ENCODE measurements at regions not wholly inside any gene's neighbourhood (a gene's known extent, or its start where the extent isn't known, plus 50 kb on each side); places are given as distances from the start of the nearest gene placed in this dataset.
"Not testable (repeated sequence)": the region's sequence is repeated elsewhere in the genome, so short reads cannot be mapped to it uniquely, and the experiment has no call there.

DNA sequence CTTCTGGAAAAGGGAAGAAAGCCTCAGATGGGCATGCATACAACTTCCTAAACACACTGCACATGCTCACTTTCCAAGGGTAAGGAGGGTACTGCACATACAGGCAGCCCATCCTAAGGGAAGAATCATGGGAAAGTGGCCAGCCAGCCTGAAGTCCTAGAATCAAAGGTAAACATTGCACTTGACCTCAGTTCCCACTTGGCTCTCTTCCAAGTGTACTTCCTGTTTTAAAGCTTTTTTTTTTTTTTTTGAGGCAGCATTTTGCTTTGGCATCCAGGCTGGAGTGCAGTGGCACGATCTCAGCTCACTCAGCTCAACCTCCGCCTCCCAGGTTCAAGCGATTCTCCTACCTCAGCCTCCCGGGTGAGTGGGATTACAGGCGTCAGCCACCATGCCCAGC lies 225.3 kb upstream of the EPHA7 start:
- no peaks in the 10 kb centered on the region for H3K27me3 Mint-ChIP-seq
- no peaks in the 10 kb centered on the region for H3K36me3 Mint-ChIP-seq (ENCODE audit: insufficient read depth)
- H3K27ac Mint-ChIP-seq, result no peak overlapping the region
- no peaks in the 10 kb centered on the region for H3K9me3 Mint-ChIP-seq (ENCODE audit: low read depth)
- DNase-seq (ENCODE audit: low spot score, unreplicated experiment), result no peak
- no peak for TF ChIP-seq CTCF (IDR thresholded peaks at IDR 0.05; ENCODE audit: unreplicated experiment)
- H3K4me1 Mint-ChIP-seq (ENCODE audit: low read depth), result no peaks in the 10 kb centered on the region
- no peak overlapping the region for H3K4me3 Mint-ChIP-seq (ENCODE audit: low read depth)

DNA sequence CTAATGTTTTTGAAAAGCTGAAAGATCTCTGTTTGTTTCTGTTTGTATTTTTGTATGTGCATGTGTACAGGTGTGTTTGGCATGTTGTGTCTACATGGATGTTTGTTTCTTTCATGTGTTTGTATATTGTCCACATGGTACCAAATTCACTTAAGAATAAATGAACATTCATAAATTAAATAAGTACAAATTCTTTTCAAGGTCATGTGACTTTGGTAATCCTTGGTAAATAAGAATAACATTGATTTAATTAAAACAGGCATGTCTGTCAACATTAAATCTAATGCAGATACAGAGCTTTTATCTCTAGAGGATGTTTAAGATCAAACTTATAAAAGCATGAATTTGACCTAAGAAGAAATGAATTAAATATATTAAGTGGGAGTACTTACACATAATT lies 219.8 kb upstream of the EPHA7 start:
- H3K4me1 Mint-ChIP-seq (ENCODE audit: low read depth), result no peaks in the 10 kb centered on the region
- H3K9me3 Mint-ChIP-seq (ENCODE audit: low read depth), result peaks cover 8% of the 10 kb centered on the region
- DNase-seq (ENCODE audit: low spot score, unreplicated experiment), result no peak
- TF ChIP-seq CTCF (IDR thresholded peaks at IDR 0.05; ENCODE audit: unreplicated experiment), result no peak
- peaks cover 2% of the 10 kb centered on the region for H3K36me3 Mint-ChIP-seq (ENCODE audit: insufficient read depth)
- no peak overlapping the region for H3K4me3 Mint-ChIP-seq (ENCODE audit: low read depth)
- no peak overlapping the region for H3K27ac Mint-ChIP-seq
- no peaks in the 10 kb centered on the region for H3K27me3 Mint-ChIP-seq

- not testable (repeated sequence) for H3K9me3 Mint-ChIP-seq (ENCODE audit: low read depth); H3K4me1 Mint-ChIP-seq (ENCODE audit: low read depth); H3K27me3 Mint-ChIP-seq; H3K36me3 Mint-ChIP-seq (ENCODE audit: insufficient read depth); DNase-seq (ENCODE audit: low spot score, unreplicated experiment)
- Mint-ChIP-seq H3K27ac (peak overlapping the region; percentile 93), H3K4me3 (ENCODE audit: low read depth) (peak overlapping the region; percentile 88)
These were observed 217.8 kb upstream of the EPHA7 start for GRCh38 chr6:93636987-93637664.

DNA sequence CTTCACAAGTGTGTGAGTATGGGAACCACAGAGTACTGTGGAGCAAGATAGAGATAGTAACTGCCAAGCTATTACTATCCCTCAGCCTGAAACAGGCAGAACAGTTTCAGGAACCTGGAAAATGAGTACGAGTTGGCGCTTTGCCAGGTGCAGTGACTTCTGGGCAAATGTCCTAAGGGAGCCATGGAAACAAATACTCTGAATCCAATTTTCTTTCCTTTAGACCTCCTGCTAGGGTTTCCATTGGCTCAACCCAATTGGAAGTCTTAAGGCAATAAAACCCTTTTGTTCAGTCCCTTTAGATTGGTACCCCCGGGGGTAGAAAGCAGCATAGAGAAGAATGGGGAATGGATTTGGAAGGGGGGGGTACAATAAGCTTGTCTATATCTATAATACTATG lies 205.0 kb upstream of the EPHA7 start:
- no peaks in the 10 kb centered on the region for H3K27me3 Mint-ChIP-seq
- TF ChIP-seq CTCF (IDR thresholded peaks at IDR 0.05; ENCODE audit: unreplicated experiment), result no peak
- no peaks in the 10 kb centered on the region for H3K4me1 Mint-ChIP-seq (ENCODE audit: low read depth)
- H3K36me3 Mint-ChIP-seq (ENCODE audit: insufficient read depth), result no peaks in the 10 kb centered on the region
- H3K4me3 Mint-ChIP-seq (ENCODE audit: low read depth), result no peak overlapping the region
- DNase-seq (ENCODE audit: low spot score, unreplicated experiment), result no peak
- H3K9me3 Mint-ChIP-seq (ENCODE audit: low read depth), result no peaks in the 10 kb centered on the region
- no peak overlapping the region for H3K27ac Mint-ChIP-seq

DNA sequence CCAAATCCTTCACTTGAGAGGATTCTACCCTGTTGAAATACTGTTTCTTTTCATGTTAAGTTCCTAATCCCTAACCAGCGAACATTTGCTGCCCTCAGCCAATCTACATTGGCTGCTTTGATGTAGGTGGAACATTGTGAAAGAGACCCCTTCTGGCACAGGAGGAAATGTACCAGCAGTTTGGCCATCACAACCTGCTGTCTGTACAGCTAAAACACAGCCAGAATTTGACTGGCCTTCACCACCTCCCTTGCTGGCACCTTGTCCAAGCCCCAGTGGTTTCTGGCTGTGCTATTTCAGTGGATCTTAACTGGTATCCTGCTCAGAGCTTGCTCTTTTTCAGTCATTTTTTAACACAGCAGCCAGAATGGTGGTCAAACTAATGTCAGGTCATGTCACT lies 202.1 kb upstream of the EPHA7 start:
- no peaks in the 10 kb centered on the region for H3K27me3 Mint-ChIP-seq
- no peak for TF ChIP-seq CTCF (IDR thresholded peaks at IDR 0.05; ENCODE audit: unreplicated experiment)
- no peak overlapping the region for H3K27ac Mint-ChIP-seq
- no peak for DNase-seq (ENCODE audit: low spot score, unreplicated experiment)
- H3K9me3 Mint-ChIP-seq (ENCODE audit: low read depth), result no peaks in the 10 kb centered on the region
- H3K36me3 Mint-ChIP-seq (ENCODE audit: insufficient read depth), result no peaks in the 10 kb centered on the region
- no peaks in the 10 kb centered on the region for H3K4me1 Mint-ChIP-seq (ENCODE audit: low read depth)
- no peak overlapping the region for H3K4me3 Mint-ChIP-seq (ENCODE audit: low read depth)

DNA sequence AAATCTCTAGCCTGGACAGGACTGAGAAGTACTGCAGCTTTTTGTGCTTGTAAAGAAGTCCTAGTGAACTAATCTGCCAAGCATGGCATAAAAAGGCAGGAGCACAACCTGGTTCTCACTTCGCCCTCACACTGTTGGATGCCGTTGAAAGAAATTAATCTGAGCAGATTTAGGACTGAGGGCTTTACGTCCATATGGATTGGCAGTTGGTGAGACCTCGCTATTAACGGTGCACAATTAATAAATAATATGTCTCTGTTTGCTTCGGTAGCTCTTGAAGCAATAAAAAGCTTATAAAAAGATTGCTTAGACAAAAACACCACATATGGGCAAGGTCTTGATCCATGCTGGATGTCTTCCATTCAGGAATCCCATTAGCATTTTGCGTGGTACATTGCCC lies 185.6 kb upstream of the EPHA7 start:
- Mint-ChIP-seq H3K4me3 (ENCODE audit: low read depth) (no peak overlapping the region), H3K9me3 (ENCODE audit: low read depth) (no peaks in the 10 kb centered on the region), H3K36me3 (ENCODE audit: insufficient read depth) (no peaks in the 10 kb centered on the region), H3K27me3 (no peaks in the 10 kb centered on the region), H3K4me1 (ENCODE audit: low read depth) (no peaks in the 10 kb centered on the region), H3K27ac (no peak overlapping the region)
- no peak for DNase-seq (ENCODE audit: low spot score, unreplicated experiment)
- no peak for TF ChIP-seq CTCF (IDR thresholded peaks at IDR 0.05; ENCODE audit: unreplicated experiment)

Data from progenitor cell of endocrine pancreas (in vitro differentiated cells).